Nephron progenitor cell (in vitro differentiated cells): ENCODE measurements at regions not wholly inside any gene's neighbourhood (a gene's known extent, or its start where the extent isn't known, plus 50 kb on each side); places are given as distances from the start of the nearest gene placed in this dataset.

Experiments used
- DNase-seq: peaks from one replicate; pipeline ENCODE4 v3.0.0; 2021
- H3K27ac Mint-ChIP-seq: 2 replicates; pipeline ENCODE4 v1.8.0; 2021; ENCODE audit warnings: mild to moderate bottlenecking, moderate library complexity, mixed read lengths
- H3K27me3 Mint-ChIP-seq: 2 replicates; pipeline ENCODE4 v1.8.0; 2021; ENCODE audit warnings: mild to moderate bottlenecking, low read depth, mixed read lengths; ENCODE audit not compliant: poor library complexity
- H3K36me3 Mint-ChIP-seq: 2 replicates; pipeline ENCODE4 v1.8.0; 2021; ENCODE audit warnings: low read depth, mixed read lengths
- H3K4me1 Mint-ChIP-seq: 2 replicates; pipeline ENCODE4 v1.8.0; 2021; ENCODE audit warnings: mixed read lengths
- H3K4me3 Mint-ChIP-seq: 2 replicates; pipeline ENCODE4 v1.8.0; 2021; ENCODE audit warnings: mild to moderate bottlenecking, moderate library complexity, mixed read lengths
- H3K9me3 Mint-ChIP-seq: 2 replicates; pipeline ENCODE4 v1.8.0; 2021; ENCODE audit warnings: mild to moderate bottlenecking, moderate library complexity, mixed read lengths
- CTCF ChIP-seq: fragments of 200-600 bp; sonication (generic); IDR thresholded peaks from 2 replicates; pipeline ENCODE4 v1.5.0; 2021; ENCODE audit warnings: antibody characterized with exemption

GRCh38 chr2:198807131-198807530, 650.6 kb downstream of the SATB2 start:
- H3K27me3 Mint-ChIP-seq = no peaks in the 10 kb centered on the region
- no peak for TF ChIP-seq CTCF
- H3K27ac Mint-ChIP-seq = no peak overlapping the region
- no peaks in the 10 kb centered on the region for H3K4me1 Mint-ChIP-seq
- no peak overlapping the region for H3K4me3 Mint-ChIP-seq
- no peaks in the 10 kb centered on the region for H3K9me3 Mint-ChIP-seq
- no peak for DNase-seq
- H3K36me3 Mint-ChIP-seq = no peaks in the 10 kb centered on the region

GRCh38 chr2:198795419-198795818, 662.3 kb downstream of the SATB2 start:
- H3K4me3 Mint-ChIP-seq = no peak overlapping the region
- H3K36me3 Mint-ChIP-seq = no peaks in the 10 kb centered on the region
- no peak overlapping the region for H3K27ac Mint-ChIP-seq
- no peak for TF ChIP-seq CTCF
- H3K4me1 Mint-ChIP-seq = no peaks in the 10 kb centered on the region
- no peaks in the 10 kb centered on the region for H3K9me3 Mint-ChIP-seq
- no peak for DNase-seq
- no peaks in the 10 kb centered on the region for H3K27me3 Mint-ChIP-seq

GRCh38 chr2:198791623-198792022, 666.1 kb downstream of the SATB2 start:
- Mint-ChIP-seq H3K4me3 (no peak overlapping the region), H3K27me3 (peaks cover 6% of the 10 kb centered on the region), H3K36me3 (no peaks in the 10 kb centered on the region), H3K9me3 (no peaks in the 10 kb centered on the region), H3K27ac (no peak overlapping the region), H3K4me1 (no peaks in the 10 kb centered on the region)
- TF ChIP-seq CTCF = no peak
- DNase-seq = no peak

- no peak for DNase-seq
- Mint-ChIP-seq H3K4me1 (no peaks in the 10 kb centered on the region), H3K36me3 (no peaks in the 10 kb centered on the region), H3K27me3 (peaks cover 6% of the 10 kb centered on the region), H3K27ac (no peak overlapping the region), H3K9me3 (no peaks in the 10 kb centered on the region), H3K4me3 (no peak overlapping the region)
- TF ChIP-seq CTCF = no peak
Observed at GRCh38 chr2:198788676-198789075, 669.1 kb downstream of the SATB2 start.

- Mint-ChIP-seq H3K4me1 (no peaks in the 10 kb centered on the region), H3K9me3 (no peaks in the 10 kb centered on the region), H3K36me3 (no peaks in the 10 kb centered on the region), H3K27ac (no peak overlapping the region), H3K27me3 (peaks cover 5% of the 10 kb centered on the region), H3K4me3 (no peak overlapping the region)
- no peak for TF ChIP-seq CTCF
- no peak for DNase-seq
Observed at GRCh38 chr2:198782734-198783133, 675.0 kb downstream of the SATB2 start.

- H3K36me3 Mint-ChIP-seq = no peaks in the 10 kb centered on the region
- H3K27me3 Mint-ChIP-seq = peaks cover 5% of the 10 kb centered on the region
- no peak overlapping the region for H3K27ac Mint-ChIP-seq
Observed at GRCh38 chr2:198776616-198777406, 680.9 kb downstream of the SATB2 start.

More at GRCh38 chr2:198776616-198777406, 680.9 kb downstream of the SATB2 start:
- DNase-seq = no peak
- Mint-ChIP-seq H3K4me1 (no peaks in the 10 kb centered on the region), H3K9me3 (no peaks in the 10 kb centered on the region), H3K4me3 (no peak overlapping the region)
- no peak for TF ChIP-seq CTCF
